Fibroblast of lung (primary cell): ENCODE measurements at regions not wholly inside any gene's neighbourhood (a gene's known extent, or its start where the extent isn't known, plus 50 kb on each side); places are given as distances from the start of the nearest gene placed in this dataset.

ENCODE experiments used
- DNase-seq, 2 donors: peaks; one replicate each; pipeline versions ENCODE4 v3.0.0 to v3.0.0-alpha.2; 2010; ENCODE audit warnings: low read depth in 2 of 2
- H2AFZ ChIP-seq: 2 replicates; pipeline ENCODE4 v1.5.1; 2012; ENCODE audit warnings: low read length, control low read depth, inconsistent platforms
- H3K27ac ChIP-seq: 2 replicates; pipeline ENCODE4 v1.5.1; 2011; ENCODE audit warnings: low read length, control low read depth; ENCODE audit not compliant: insufficient read depth
- H3K27me3 ChIP-seq: 2 replicates; pipeline ENCODE4 v1.5.1; 2011; ENCODE audit warnings: mild to moderate bottlenecking, low read length; ENCODE audit not compliant: control insufficient read depth, insufficient read depth
- H3K36me3 ChIP-seq: 2 replicates; pipeline ENCODE4 v1.5.1; 2011; ENCODE audit warnings: low read length; ENCODE audit not compliant: control insufficient read depth, insufficient read depth
- H3K4me1 ChIP-seq: 2 replicates; pipeline ENCODE4 v1.5.1; 2011; ENCODE audit warnings: low read length; ENCODE audit not compliant: control insufficient read depth, insufficient read depth; ENCODE audit errors: extremely low read depth
- H3K4me2 ChIP-seq: 2 replicates; pipeline ENCODE4 v1.5.1; 2011; ENCODE audit warnings: low read length, control low read depth; ENCODE audit not compliant: insufficient read depth; ENCODE audit errors: extremely low read depth
- H3K4me3 ChIP-seq, 4 experiments: fragments of 200-600 bp in 1 of 4; sonication (generic) in 1 of 4; replicated peaks in 1 of 4; 2 replicates each; pipeline ENCODE4 v1.5.1; 2011 to 2016; ENCODE audit warnings: low read length in 4 of 4, low read depth in 3 of 4, mild to moderate bottlenecking in 3 of 4, control low read depth in 2 of 4, inconsistent platforms in 1 of 4, mixed read lengths in 1 of 4; ENCODE audit not compliant: insufficient read depth in 1 of 4; ENCODE audit errors: control extremely low read depth in 1 of 4
- H3K79me2 ChIP-seq: 2 replicates; pipeline ENCODE4 v1.5.1; 2012; ENCODE audit warnings: mild to moderate bottlenecking, low read length, inconsistent platforms; ENCODE audit not compliant: control insufficient read depth, insufficient read depth
- H3K9ac ChIP-seq: 2 replicates; pipeline ENCODE4 v1.5.1; 2011; ENCODE audit warnings: mild to moderate bottlenecking, low read length, control low read depth; ENCODE audit not compliant: insufficient read depth
- H3K9me3 ChIP-seq: 2 replicates; pipeline ENCODE4 v1.5.1; 2012; ENCODE audit warnings: low read depth, low read length; ENCODE audit not compliant: control insufficient read depth, insufficient read depth
- H4K20me1 ChIP-seq: 2 replicates; pipeline ENCODE4 v1.5.1; 2011; ENCODE audit warnings: low read length; ENCODE audit not compliant: control insufficient read depth, insufficient read depth; ENCODE audit errors: extremely low read depth
- EZH2 ChIP-seq: IDR thresholded peaks from 2 replicates; pipeline ENCODE4 v1.5.1; 2012; ENCODE audit warnings: low read length, control low read depth, mild to moderate bottlenecking; ENCODE audit errors: missing control alignments
- TF ChIP-seq, protein P1 (sequence below), 2 donors: IDR thresholded peaks in 1 of 2; conservative IDR thresholded peaks in 1 of 2; 1 replicate in 1 of 2; 2 replicates in 1 of 2; pipeline ENCODE4 v1.5.1; 2011 to 2012; ENCODE audit warnings: low read length in 2 of 2, control low read depth in 1 of 2, inconsistent platforms in 1 of 2, low read depth in 1 of 2, mild to moderate bottlenecking in 1 of 2

DNA sequence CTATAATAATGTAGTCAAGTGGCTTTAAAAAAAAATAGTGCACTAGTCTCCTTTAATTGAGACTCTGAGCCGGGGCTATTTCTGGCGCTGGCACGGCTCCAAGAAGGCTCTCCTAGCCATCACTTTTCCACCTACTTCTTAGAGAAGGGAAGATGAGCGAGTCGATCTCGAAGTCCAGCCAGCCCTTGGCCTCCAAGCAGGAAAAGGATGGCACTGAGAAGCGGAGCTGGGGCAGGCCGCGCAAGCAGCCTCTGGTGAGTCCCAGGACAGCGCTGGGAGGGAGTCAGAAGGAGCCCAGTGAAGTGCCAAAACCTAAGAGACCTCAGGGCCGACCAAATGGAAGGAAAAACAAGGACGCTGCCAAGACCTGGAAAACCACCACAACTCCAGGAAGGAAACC is 531.9 kb downstream of the MAGEB5 start:
- Histone ChIP-seq H3K36me3 (no peaks in the 10 kb centered on the region), H3K9ac (no peak overlapping the region), H3K4me3 (no peak overlapping the region), H3K4me1 (no peaks in the 10 kb centered on the region), H3K27me3 (no peaks in the 10 kb centered on the region), H3K79me2 (no peaks in the 10 kb centered on the region), H3K4me2 (no peak overlapping the region), H3K27ac (no peak overlapping the region), H3K9me3 (no peaks in the 10 kb centered on the region), H4K20me1 (no peaks in the 10 kb centered on the region), H2AFZ (no peak overlapping the region)
- TF ChIP-seq EZH2, result no peak
- TF ChIP-seq, protein P1, sequence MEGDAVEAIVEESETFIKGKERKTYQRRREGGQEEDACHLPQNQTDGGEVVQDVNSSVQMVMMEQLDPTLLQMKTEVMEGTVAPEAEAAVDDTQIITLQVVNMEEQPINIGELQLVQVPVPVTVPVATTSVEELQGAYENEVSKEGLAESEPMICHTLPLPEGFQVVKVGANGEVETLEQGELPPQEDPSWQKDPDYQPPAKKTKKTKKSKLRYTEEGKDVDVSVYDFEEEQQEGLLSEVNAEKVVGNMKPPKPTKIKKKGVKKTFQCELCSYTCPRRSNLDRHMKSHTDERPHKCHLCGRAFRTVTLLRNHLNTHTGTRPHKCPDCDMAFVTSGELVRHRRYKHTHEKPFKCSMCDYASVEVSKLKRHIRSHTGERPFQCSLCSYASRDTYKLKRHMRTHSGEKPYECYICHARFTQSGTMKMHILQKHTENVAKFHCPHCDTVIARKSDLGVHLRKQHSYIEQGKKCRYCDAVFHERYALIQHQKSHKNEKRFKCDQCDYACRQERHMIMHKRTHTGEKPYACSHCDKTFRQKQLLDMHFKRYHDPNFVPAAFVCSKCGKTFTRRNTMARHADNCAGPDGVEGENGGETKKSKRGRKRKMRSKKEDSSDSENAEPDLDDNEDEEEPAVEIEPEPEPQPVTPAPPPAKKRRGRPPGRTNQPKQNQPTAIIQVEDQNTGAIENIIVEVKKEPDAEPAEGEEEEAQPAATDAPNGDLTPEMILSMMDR (conservative IDR thresholded peaks at IDR 0.05 in 1 of 2, IDR thresholded peaks at IDR 0.05 in 1 of 2; ENCODE audit: low read depth in 1 of 2, low read length in 2 of 2), result no peak
- no peak for DNase-seq

DNA sequence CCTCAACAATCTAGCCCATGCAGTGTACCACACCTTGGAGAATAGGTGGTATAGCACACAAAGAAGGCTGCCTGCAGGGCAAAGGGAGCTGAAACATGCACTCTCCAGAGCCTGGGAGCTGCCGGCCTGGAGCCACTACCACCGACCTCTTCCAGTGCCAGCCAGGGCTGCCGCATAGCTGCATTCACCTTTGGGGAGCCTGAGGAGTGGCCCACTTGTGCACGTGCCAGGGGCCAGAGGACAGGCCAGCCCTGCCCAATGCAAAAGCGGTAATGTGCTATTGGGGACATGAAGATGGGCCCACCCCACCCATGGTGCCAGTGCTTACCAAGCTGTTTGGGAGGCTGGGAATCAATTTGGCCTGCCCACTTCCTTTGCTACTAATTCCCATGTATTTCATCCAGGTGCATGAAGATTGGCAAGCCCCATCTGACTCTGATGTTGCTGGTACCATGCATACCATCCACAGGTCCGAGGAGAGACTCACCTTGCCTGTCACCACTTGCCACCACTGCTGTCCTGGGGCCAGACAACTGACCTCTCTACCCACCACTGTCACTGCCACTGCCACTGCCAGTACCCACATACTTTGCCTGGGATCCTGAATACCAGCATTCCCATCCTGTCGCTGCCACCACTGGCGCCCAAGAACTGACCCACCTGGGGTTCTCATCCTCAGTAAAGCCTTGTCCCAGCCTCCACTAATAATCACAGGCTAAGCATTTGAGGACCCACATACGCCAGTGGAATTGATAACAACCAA is 506.9 kb downstream of the MAGEB5 start:
- no peak overlapping the region for H3K4me3 ChIP-seq
- no peak overlapping the region for H3K4me2 ChIP-seq
- H3K27me3 ChIP-seq, result no peaks in the 10 kb centered on the region
- H2AFZ ChIP-seq, result no peak overlapping the region
- H3K79me2 ChIP-seq, result no peaks in the 10 kb centered on the region
- no peak overlapping the region for H3K27ac ChIP-seq
- H3K9me3 ChIP-seq, result no peaks in the 10 kb centered on the region
- H4K20me1 ChIP-seq, result no peaks in the 10 kb centered on the region
- no peaks in the 10 kb centered on the region for H3K4me1 ChIP-seq
- DNase-seq, result no peak
- TF ChIP-seq, protein P1 (conservative IDR thresholded peaks at IDR 0.05 in 1 of 2, IDR thresholded peaks at IDR 0.05 in 1 of 2; ENCODE audit: low read depth in 1 of 2, low read length in 2 of 2), result no peak
- H3K36me3 ChIP-seq, result no peaks in the 10 kb centered on the region
- H3K9ac ChIP-seq, result no peak overlapping the region

GRCh38 chrX:26672571-26672970 is 456.6 kb downstream of the MAGEB5 start:
- no peaks in the 10 kb centered on the region for H3K36me3 ChIP-seq
- H3K4me3 ChIP-seq, result no peak overlapping the region
- no peaks in the 10 kb centered on the region for H3K4me1 ChIP-seq
- no peak overlapping the region for H3K4me2 ChIP-seq
- H3K9me3 ChIP-seq, result no peaks in the 10 kb centered on the region
- no peak overlapping the region for H3K27ac ChIP-seq
- no peaks in the 10 kb centered on the region for H3K79me2 ChIP-seq
- no peak overlapping the region for H3K9ac ChIP-seq
- no peaks in the 10 kb centered on the region for H3K27me3 ChIP-seq
- no peaks in the 10 kb centered on the region for H4K20me1 ChIP-seq
- DNase-seq, result no peak
- TF ChIP-seq, protein P1 (conservative IDR thresholded peaks at IDR 0.05 in 1 of 2, IDR thresholded peaks at IDR 0.05 in 1 of 2; ENCODE audit: low read depth in 1 of 2, low read length in 2 of 2), result no peak
- TF ChIP-seq EZH2, result no peak
- H2AFZ ChIP-seq, result no peak overlapping the region
